PFSK-1 (cell line): ENCODE measurements at regions not wholly inside any gene's neighbourhood (a gene's known extent, or its start where the extent isn't known, plus 50 kb on each side); places are given as distances from the start of the nearest gene placed in this dataset.

Experiments
- FOXP2 ChIP-seq: optimal IDR thresholded peaks from 2 replicates; pipeline ENCODE3; 2011; ENCODE audit warnings: borderline replicate concordance, control low read depth, inconsistent platforms; ENCODE audit not compliant: insufficient read depth; ENCODE audit errors: extremely low read length, extremely low read depth
- POLR2AphosphoS5 ChIP-seq: IDR thresholded peaks from 2 replicates; pipeline ENCODE4 v1.6.1; 2012; ENCODE audit warnings: low read depth, mild to moderate bottlenecking, control low read depth, low read length, moderate library complexity
- SIN3A ChIP-seq: IDR thresholded peaks from 2 replicates; pipeline ENCODE4 v1.6.1; 2012; ENCODE audit warnings: mild to moderate bottlenecking, low read length, moderate library complexity, borderline replicate concordance; ENCODE audit not compliant: insufficient read depth
- TAF1 ChIP-seq: IDR thresholded peaks from 2 replicates; pipeline ENCODE4 v1.6.1; 2012; ENCODE audit warnings: low read length, control low read depth, borderline replicate concordance; ENCODE audit not compliant: insufficient read depth
- TF ChIP-seq, protein P1 (sequence below), 2 experiments: IDR thresholded peaks; 2 replicates each; pipeline versions ENCODE4 v1.6.1 to v1.8.0; 2011 to 2012; ENCODE audit warnings: low read depth in 2 of 2, low read length in 2 of 2, control low read depth in 1 of 2, inconsistent platforms in 1 of 2, mild to moderate bottlenecking in 1 of 2, moderate library complexity in 1 of 2; ENCODE audit not compliant: insufficient read depth in 1 of 2

GRCh38 chr17:55962951-55963401 is 190.3 kb upstream of the ANKFN1 start:
- TF ChIP-seq TAF1 (no peak), FOXP2 (no peak), POLR2AphosphoS5 (no peak), SIN3A (no peak)
- TF ChIP-seq, protein P1, sequence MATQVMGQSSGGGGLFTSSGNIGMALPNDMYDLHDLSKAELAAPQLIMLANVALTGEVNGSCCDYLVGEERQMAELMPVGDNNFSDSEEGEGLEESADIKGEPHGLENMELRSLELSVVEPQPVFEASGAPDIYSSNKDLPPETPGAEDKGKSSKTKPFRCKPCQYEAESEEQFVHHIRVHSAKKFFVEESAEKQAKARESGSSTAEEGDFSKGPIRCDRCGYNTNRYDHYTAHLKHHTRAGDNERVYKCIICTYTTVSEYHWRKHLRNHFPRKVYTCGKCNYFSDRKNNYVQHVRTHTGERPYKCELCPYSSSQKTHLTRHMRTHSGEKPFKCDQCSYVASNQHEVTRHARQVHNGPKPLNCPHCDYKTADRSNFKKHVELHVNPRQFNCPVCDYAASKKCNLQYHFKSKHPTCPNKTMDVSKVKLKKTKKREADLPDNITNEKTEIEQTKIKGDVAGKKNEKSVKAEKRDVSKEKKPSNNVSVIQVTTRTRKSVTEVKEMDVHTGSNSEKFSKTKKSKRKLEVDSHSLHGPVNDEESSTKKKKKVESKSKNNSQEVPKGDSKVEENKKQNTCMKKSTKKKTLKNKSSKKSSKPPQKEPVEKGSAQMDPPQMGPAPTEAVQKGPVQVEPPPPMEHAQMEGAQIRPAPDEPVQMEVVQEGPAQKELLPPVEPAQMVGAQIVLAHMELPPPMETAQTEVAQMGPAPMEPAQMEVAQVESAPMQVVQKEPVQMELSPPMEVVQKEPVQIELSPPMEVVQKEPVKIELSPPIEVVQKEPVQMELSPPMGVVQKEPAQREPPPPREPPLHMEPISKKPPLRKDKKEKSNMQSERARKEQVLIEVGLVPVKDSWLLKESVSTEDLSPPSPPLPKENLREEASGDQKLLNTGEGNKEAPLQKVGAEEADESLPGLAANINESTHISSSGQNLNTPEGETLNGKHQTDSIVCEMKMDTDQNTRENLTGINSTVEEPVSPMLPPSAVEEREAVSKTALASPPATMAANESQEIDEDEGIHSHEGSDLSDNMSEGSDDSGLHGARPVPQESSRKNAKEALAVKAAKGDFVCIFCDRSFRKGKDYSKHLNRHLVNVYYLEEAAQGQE (IDR thresholded peaks at IDR 0.05; ENCODE audit: insufficient read depth in 1 of 2, low read depth in 2 of 2, low read length in 2 of 2) = peak in 1 of 2 experiments; percentile 26; a peak in 1 of 4 replicates

DNA sequence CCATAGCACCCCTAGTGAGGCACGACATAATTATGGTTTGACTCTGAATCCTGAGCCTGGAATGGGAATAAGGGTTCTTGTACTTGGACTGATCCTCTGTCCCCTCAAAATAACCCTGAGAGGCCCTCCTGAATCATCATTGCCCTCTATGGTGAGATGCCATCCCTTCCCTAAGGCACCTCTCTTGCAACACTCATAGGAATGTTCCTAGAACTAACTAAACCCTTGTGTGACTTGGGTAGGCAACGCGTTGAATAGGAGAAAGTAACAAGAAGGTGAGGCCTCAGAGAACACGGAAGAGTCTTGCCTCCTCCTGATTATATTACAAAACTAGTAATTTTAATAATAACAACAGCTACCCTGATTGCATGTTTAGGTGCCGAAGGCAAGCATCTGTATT is 189.1 kb upstream of the ANKFN1 start:
- TF ChIP-seq FOXP2 (no peak), TAF1 (no peak), SIN3A (no peak), POLR2AphosphoS5 (no peak)
- TF ChIP-seq, protein P1 (IDR thresholded peaks at IDR 0.05; ENCODE audit: insufficient read depth in 1 of 2, low read depth in 2 of 2, low read length in 2 of 2) = no peak

- TF ChIP-seq, protein P1 (IDR thresholded peaks at IDR 0.05; ENCODE audit: insufficient read depth in 1 of 2, low read depth in 2 of 2, low read length in 2 of 2) = no peak
- no peak for TF ChIP-seq TAF1
- no peak for TF ChIP-seq SIN3A
- TF ChIP-seq POLR2AphosphoS5 = no peak
- TF ChIP-seq FOXP2 = no peak
Observed at GRCh38 chr17:55965051-55965450, 188.2 kb upstream of the ANKFN1 start.

- no peak for TF ChIP-seq POLR2AphosphoS5
- no peak for TF ChIP-seq SIN3A
- no peak for TF ChIP-seq TAF1
- TF ChIP-seq, protein P1 (IDR thresholded peaks at IDR 0.05; ENCODE audit: insufficient read depth in 1 of 2, low read depth in 2 of 2, low read length in 2 of 2) = no peak
- TF ChIP-seq FOXP2 = no peak
Observed at GRCh38 chr17:55969562-55970324, 183.5 kb upstream of the ANKFN1 start.
